GM13976 (cell line): ENCODE measurements at regions not wholly inside any gene's neighbourhood (a gene's known extent, or its start where the extent isn't known, plus 50 kb on each side); places are given as distances from the start of the nearest gene placed in this dataset.

Source experiments
- DNase-seq: peaks from one replicate; pipeline ENCODE4 v3.0.0; 2012; ENCODE audit warnings: low spot score
- in situ Hi-C: fragments of 300-500 bp; cut with MboI; formaldehyde crosslinking; loops from one replicate; pipeline ENCODE4 v1.12.0; 2022; ENCODE audit warnings: low sequenced_read_pairs, mixed read lengths, inconsistent platforms; ENCODE audit not compliant: unreplicated experiment
- TF ChIP-seq, protein P1 (sequence below): IDR thresholded peaks from 2 replicates; pipeline ENCODE4 v1.5.1; 2012; ENCODE audit warnings: borderline replicate concordance, mild to moderate bottlenecking; ENCODE audit not compliant: insufficient read depth; ENCODE audit errors: extremely low read depth, missing control alignments, control extremely low read depth

DNA sequence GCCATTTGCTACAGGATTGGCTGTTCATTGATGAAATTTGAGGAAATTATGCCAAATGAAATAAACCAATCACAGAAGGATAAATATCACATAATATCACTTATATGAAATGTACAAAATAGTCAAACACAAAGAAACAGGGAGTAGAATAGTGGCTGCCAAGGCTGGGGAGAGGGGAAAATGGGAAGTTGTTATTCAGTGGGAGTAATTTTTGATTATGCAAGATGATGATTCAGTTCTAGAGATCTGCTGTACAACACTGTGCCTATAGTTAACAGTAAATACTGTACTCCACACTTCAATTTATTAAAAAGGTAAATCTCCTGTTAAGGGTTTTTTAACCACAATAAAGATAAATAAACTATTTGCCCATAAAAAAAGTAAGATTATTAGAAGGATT lies 101.1 kb downstream of the TMA16 start:
- no peak for DNase-seq
- TF ChIP-seq, protein P1, sequence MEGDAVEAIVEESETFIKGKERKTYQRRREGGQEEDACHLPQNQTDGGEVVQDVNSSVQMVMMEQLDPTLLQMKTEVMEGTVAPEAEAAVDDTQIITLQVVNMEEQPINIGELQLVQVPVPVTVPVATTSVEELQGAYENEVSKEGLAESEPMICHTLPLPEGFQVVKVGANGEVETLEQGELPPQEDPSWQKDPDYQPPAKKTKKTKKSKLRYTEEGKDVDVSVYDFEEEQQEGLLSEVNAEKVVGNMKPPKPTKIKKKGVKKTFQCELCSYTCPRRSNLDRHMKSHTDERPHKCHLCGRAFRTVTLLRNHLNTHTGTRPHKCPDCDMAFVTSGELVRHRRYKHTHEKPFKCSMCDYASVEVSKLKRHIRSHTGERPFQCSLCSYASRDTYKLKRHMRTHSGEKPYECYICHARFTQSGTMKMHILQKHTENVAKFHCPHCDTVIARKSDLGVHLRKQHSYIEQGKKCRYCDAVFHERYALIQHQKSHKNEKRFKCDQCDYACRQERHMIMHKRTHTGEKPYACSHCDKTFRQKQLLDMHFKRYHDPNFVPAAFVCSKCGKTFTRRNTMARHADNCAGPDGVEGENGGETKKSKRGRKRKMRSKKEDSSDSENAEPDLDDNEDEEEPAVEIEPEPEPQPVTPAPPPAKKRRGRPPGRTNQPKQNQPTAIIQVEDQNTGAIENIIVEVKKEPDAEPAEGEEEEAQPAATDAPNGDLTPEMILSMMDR: no peak
- in situ Hi-C loops: no loop called here

DNA sequence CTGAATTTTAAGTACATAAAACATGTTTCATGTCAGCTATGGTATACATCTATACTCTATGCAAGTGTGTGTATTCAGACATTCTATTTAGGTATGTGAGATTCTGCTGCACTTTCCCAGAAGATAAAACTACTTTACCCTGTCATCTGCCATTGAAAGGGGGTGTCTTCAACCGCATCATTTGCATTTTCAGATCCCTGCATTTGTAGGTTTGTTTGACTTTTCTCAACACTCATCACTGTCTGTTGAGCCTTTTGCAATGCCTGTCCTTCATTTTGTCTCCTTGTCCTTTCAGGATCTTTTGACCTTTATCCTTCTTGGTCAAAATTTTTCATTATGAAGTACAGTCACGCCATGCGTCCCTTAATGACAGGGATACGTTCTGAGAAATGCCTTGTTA lies 103.5 kb downstream of the TMA16 start:
- in situ Hi-C loops: no loop called here
- DNase-seq: no peak

DNA sequence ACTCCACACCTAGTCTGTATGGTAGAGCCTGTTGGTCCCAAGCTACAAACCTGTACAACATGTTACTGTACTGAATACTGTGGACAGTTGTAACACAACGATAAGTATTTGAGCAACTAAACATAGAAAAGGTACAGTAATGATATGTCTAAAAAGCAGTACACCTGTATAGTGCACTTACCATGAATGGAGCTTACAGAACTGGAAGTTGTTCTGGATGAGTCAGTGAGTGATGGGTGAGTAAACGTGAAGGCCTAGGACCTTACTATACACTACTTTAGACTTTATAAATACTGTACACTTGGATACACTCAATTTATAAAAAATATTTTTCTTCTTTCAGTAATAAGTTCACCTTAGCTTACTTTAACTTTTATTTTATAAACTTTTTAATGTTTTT lies 104.0 kb downstream of the TMA16 start:
- TF ChIP-seq, protein P1: no peak
- in situ Hi-C loops: no loop called here

More for the DNA sequence above, 103.5 kb downstream of the TMA16 start:
- TF ChIP-seq, protein P1: no peak

DNA sequence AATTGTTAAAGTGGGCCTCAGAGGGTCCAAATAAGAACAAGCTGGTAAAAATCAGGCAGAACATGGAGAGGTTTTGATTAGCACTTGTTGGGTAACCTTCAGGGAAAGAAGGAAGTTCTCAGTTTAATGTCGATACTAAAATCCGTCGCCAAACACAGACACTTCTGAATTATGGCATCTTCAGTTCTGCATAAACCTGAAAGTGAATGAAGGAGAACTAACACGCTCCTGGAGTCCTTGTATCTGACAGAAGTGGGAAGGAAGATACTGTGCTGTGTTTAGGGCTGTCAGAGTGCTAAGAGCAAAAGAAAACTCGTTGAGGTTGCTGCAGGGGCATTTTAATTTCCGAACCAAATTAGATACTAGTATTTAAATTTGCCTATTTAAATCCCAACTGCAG lies 106.2 kb downstream of the TMA16 start:
- no peak for DNase-seq
- TF ChIP-seq, protein P1: no peak

More for the DNA sequence above, 104.0 kb downstream of the TMA16 start:
- no peak for DNase-seq

DNA sequence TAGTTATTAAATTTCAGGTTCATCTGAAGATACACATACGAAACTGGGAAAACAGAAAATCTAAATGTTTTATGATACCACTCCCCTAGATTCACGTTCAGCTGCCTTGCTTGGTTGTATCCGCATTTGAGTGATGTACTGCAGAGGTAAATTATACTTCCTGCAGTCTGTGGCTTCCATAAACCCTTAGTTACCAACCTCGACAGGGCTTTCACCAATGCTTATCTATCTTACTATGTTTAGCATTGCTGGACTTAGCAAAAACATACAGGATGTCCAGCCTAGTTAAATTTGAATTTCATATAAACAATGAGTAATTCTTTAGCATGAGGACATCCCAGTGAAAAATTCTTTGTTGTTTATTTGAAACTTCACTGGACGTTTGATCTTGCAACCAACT lies 108.8 kb downstream of the TMA16 start:
- in situ Hi-C loops: no loop called here
- no peak for DNase-seq
- TF ChIP-seq, protein P1: no peak

More for the DNA sequence above, 106.2 kb downstream of the TMA16 start:
- in situ Hi-C loops: no loop called here

DNA sequence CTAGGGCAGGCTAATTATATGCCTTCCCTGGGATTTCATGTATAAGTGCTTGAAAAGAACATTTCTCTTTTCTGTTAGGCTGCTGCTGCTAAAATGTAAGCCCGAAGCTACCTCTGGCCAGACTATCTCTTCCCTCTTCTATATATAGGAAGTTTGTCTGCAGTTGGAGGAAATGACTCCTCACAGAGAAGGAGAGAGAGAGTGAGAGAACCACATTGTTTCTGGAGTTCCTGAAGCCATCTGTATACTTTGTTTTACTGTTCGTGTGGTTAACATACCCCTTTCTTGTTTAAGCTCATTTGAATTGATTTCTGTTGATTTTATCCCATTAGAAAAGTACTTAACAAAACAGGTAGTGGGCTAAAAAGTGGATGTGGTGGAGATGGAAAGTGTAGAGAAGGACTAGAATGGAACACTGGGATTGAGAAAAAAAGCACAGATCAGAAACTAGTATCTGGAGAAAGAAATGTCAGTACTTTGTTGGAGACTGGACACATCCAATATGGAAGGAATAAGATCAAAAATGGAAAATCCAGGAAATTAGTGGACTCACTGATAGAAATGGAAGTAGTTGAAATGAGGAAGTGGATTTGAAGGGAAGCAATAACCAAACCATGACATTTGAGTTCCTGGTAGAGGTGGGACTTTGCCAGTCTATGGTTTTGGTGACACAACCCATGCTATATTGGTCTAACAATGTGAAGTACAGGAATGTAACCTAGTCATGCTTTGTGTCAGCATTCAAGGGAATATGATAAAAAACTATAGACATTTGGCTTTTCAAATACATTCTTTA lies 112.6 kb downstream of the TMA16 start:
- DNase-seq: no peak
- in situ Hi-C loops: no loop called here
- TF ChIP-seq, protein P1: no peak

DNA sequence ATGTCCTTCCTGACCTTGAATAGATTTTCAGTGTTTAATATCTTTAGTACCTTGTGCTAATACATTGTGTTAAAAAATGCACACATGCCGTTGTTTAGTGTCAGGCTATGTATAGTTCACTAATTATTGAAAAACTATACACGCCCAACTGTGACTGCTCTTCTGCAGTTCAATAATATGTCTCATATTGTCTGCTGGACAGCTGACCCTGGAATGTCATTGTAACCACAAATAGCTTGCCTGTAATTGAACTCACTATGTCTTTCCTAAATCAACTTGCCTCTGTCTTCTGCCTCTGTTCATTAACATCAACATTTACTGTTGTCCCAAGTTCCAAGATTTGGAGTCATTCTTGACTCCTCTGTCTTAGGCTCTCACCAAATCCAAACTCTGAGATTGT lies 114.5 kb downstream of the TMA16 start:
- in situ Hi-C loops: no loop called here
- DNase-seq: no peak
- TF ChIP-seq, protein P1: no peak
